HepG2 (cell line): ENCODE measurements at regions not wholly inside any gene's neighbourhood (a gene's known extent, or its start where the extent isn't known, plus 50 kb on each side); places are given as distances from the start of the nearest gene placed in this dataset.

ENCODE experiments used
- ATAC-seq: fragments of 200-7000 bp; cut with Tn5 transposase; 3 replicates; pipeline ENCODE4 v1.9.1; 2020; ENCODE audit warnings: mild to moderate bottlenecking, moderate library complexity
- BruUV-seq: library from RNA; stranded (reverse); fragments of 400-500 nt; replicated peaks from 2 replicates; lab custom pipeline; 2021; lab: Mats Ljungman, UMichigan
- CTCF ChIA-PET: fragments of 300-600 bp; formaldehyde crosslinking; extraction: SDS; loops from one replicate; lab custom pipeline; 2021; ENCODE audit warnings: low total read pairs, inconsistent platforms, low intra/inter-chr PET ratio; lab: Yijun Ruan, JAX
- POLR2A ChIA-PET: fragments of 350-600 bp; sonication (Branson Sonifier 250); formaldehyde crosslinking; loops from one replicate; lab custom pipeline; 2020; ENCODE audit warnings: antibody characterized with exemption, inconsistent platforms; lab: Yijun Ruan, JAX
- DNase-seq: peaks from one replicate; pipeline ENCODE4 v3.0.0-alpha.2; 2015; ENCODE audit warnings: low spot score
- FAIRE-seq: peaks from 3 replicates; lab custom pipeline; 2011; peaks lifted over from hg19 to GRCh38; lab: Jason Lieb, UNC
- H2AFZ ChIP-seq: one replicate; pipeline ENCODE4 v1.6.1; 2011; ENCODE audit warnings: low read length, inconsistent platforms
- H3K27ac ChIP-seq: fragments of 300-600 bp; 3 replicates; pipeline ENCODE4 v1.8.0; 2011; ENCODE audit warnings: mixed run types, mild to moderate bottlenecking, mixed read lengths, low read length, inconsistent platforms; ENCODE audit not compliant: insufficient read depth; ENCODE audit errors: extremely low read length
- H3K27me3 ChIP-seq, 2 experiments: fragments of 200-600 bp in 1 of 2; 2 replicates in 1 of 2; 3 replicates in 1 of 2; pipeline versions ENCODE4 v1.6.0 to v1.8.0; 2011; ENCODE audit warnings: low read length in 2 of 2, mild to moderate bottlenecking in 2 of 2, moderate library complexity in 2 of 2, inconsistent platforms in 1 of 2; ENCODE audit not compliant: insufficient read depth in 2 of 2, control insufficient read depth in 1 of 2
- H3K36me3 ChIP-seq, 2 experiments: fragments of 200-600 bp in 1 of 2; replicated peaks in 1 of 2; 2 replicates in 1 of 2; 3 replicates in 1 of 2; pipeline versions ENCODE4 v1.5.1 to v1.8.0; 2011; ENCODE audit warnings: low read length in 2 of 2, inconsistent platforms in 1 of 2; ENCODE audit not compliant: insufficient read depth in 2 of 2, control insufficient read depth in 1 of 2
- H3K4me1 ChIP-seq: 2 replicates; pipeline ENCODE4 v1.5.1; 2012; ENCODE audit warnings: low read length, inconsistent platforms; ENCODE audit not compliant: insufficient read depth
- H3K4me2 ChIP-seq: 2 replicates; pipeline ENCODE4 v1.6.0; 2011; ENCODE audit warnings: low read depth, low read length, inconsistent platforms
- H3K4me3 ChIP-seq, 3 experiments: fragments of 200-600 bp in 1 of 3; sonication (generic), shearing (Covaris generic) in 1 of 3; replicated peaks in 1 of 3; 2 replicates each; pipeline ENCODE4 v1.5.1; 2011 to 2016; ENCODE audit warnings: low read length in 3 of 3, inconsistent platforms in 2 of 3, low read depth in 2 of 3, mild to moderate bottlenecking in 2 of 3, control low read depth in 1 of 3, mixed read lengths in 1 of 3; ENCODE audit not compliant: insufficient read depth in 1 of 3
- H3K79me2 ChIP-seq: one replicate; pipeline ENCODE4 v1.6.1; 2011; ENCODE audit warnings: low read length, inconsistent platforms; ENCODE audit not compliant: insufficient read depth
- H3K9ac ChIP-seq: 2 replicates; pipeline ENCODE4 v1.6.0; 2011; ENCODE audit warnings: mild to moderate bottlenecking, low read depth, low read length, inconsistent platforms; ENCODE audit not compliant: insufficient read depth
- H3K9me3 ChIP-seq: 2 replicates; pipeline ENCODE4 v1.5.1; 2012; ENCODE audit warnings: mild to moderate bottlenecking, low read length
- H4K20me1 ChIP-seq: 2 replicates; pipeline ENCODE4 v1.6.0; 2011; ENCODE audit warnings: inconsistent platforms, mild to moderate bottlenecking, low read length, moderate library complexity; ENCODE audit not compliant: insufficient read depth
- CENPX ChIP-seq: sonication (generic); formaldehyde crosslinking; IDR thresholded peaks from 2 replicates; pipeline ENCODE4 v1.9.0; 2021; ENCODE audit warnings: mild to moderate bottlenecking, missing genetic modification reagents, moderate library complexity
- CREB1 ChIP-seq, 2 experiments: fragments of 450-650 bp in 1 of 2; IDR thresholded peaks; 2 replicates each; pipeline ENCODE4 v1.6.1; 2016 to 2017; ENCODE audit warnings: control low read depth in 1 of 2, mild to moderate bottlenecking in 1 of 2, missing compliant biosample characterization in 1 of 2, missing genetic modification characterization in 1 of 2
- ERF ChIP-seq: IDR thresholded peaks from 2 replicates; pipeline ENCODE4 v1.6.1; 2018; ENCODE audit warnings: missing biosample characterization, missing genetic modification reagents
- IKZF5 ChIP-seq: IDR thresholded peaks from 2 replicates; pipeline ENCODE4 v1.6.1; 2018; ENCODE audit warnings: missing genetic modification reagents, mild to moderate bottlenecking, missing compliant biosample characterization
- JUND ChIP-seq: sonication (generic); formaldehyde crosslinking; IDR thresholded peaks from 2 replicates; pipeline ENCODE4 v1.8.0; 2022; ENCODE audit warnings: mild to moderate bottlenecking, missing genetic modification reagents
- KAT8 ChIP-seq: IDR thresholded peaks from 2 replicates; pipeline ENCODE4 v1.6.1; 2016; ENCODE audit warnings: missing genetic modification reagents, missing compliant biosample characterization
- KDM6A ChIP-seq: IDR thresholded peaks from 2 replicates; pipeline ENCODE4 v1.6.1; 2016; ENCODE audit warnings: low read depth
- MEF2D ChIP-seq: sonication (generic); formaldehyde crosslinking; IDR thresholded peaks from 2 replicates; pipeline ENCODE4 v1.5.1; 2020; ENCODE audit warnings: mild to moderate bottlenecking, missing genetic modification reagents
- TFAP4 ChIP-seq: sonication (generic); IDR thresholded peaks from 2 replicates; pipeline ENCODE4 v1.6.1; 2016; ENCODE audit warnings: low read depth, borderline replicate concordance
- ZNF138 ChIP-seq: sonication (generic); formaldehyde crosslinking; IDR thresholded peaks from 2 replicates; pipeline ENCODE4 v1.5.0; 2020; ENCODE audit warnings: mild to moderate bottlenecking, low read depth, missing genetic modification reagents
- ZNF530 ChIP-seq: sonication (generic); formaldehyde crosslinking; IDR thresholded peaks from 2 replicates; pipeline ENCODE4 v1.5.0; 2020; ENCODE audit warnings: low read depth, mild to moderate bottlenecking, missing genetic modification reagents
- ZNF770 ChIP-seq: sonication (generic); formaldehyde crosslinking; IDR thresholded peaks from 2 replicates; pipeline ENCODE4 v1.5.0; 2020; ENCODE audit warnings: mild to moderate bottlenecking, missing genetic modification reagents
- WGBS: methylation state at CpG from one replicate; pipeline ENCODE4 v1.1.6; 2017; ENCODE audit warnings: low lambda C conversion rate; 5-methylcytosine and 5-hydroxymethylcytosine counted together
- in situ Hi-C: cut with HindIII; loops from 2 replicates; pipeline ENCODE4 v1.10.0; 2017; ENCODE audit warnings: low pct_unique_long_range_greater_than_20kb; ENCODE audit not compliant: extremely low pct_ligation_motif_present
- intact Hi-C: fragments of 100-400 bp; cut with micrococcal nuclease; formaldehyde crosslinking; loops from one replicate; pipeline ENCODE4 v1.10.0; 2022; ENCODE audit not compliant: unreplicated experiment
- TF ChIP-seq, protein P1 (sequence below): sonication (generic); formaldehyde crosslinking; IDR thresholded peaks from 2 replicates; pipeline ENCODE4 v1.5.1; 2020; ENCODE audit warnings: missing genetic modification reagents, mild to moderate bottlenecking, borderline replicate concordance
- TF ChIP-seq, protein P2 (sequence below): sonication (generic); formaldehyde crosslinking; IDR thresholded peaks from 2 replicates; pipeline ENCODE4 v1.8.1; 2023; ENCODE audit warnings: mild to moderate bottlenecking, missing genetic modification reagents

DNA sequence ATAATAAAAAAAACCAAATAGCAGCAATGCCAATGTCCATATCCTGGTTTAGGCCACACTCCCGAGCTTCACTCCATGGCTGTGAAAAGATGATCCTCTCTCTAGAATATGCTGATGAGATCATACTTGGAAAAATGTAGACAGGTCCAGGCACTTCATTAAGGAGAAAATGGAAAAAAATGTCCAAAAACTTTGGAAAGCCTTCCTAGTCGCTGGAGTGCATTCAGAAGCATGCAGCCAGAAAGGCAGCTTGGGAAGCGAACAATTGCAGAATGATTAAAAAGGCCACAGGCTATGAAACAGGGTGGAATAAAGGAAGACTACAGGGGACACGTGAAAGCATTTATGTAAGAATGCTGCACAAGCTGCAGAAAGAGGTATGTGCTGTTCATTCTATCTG, 165.6 kb upstream of the HCCS start:
- intact Hi-C loops = no loop called here
- H3K4me3 ChIP-seq = no peak overlapping the region
- H3K9ac ChIP-seq = no peak overlapping the region
- H3K4me2 ChIP-seq = no peak overlapping the region
- no peak overlapping the region for H3K27ac ChIP-seq
- no peak for ATAC-seq
- no peaks in the 10 kb centered on the region for H3K4me1 ChIP-seq
- ChIA-PET POLR2A (no interaction called here), CTCF (no interaction called here)
- TF ChIP-seq CREB1 (IDR thresholded peaks at IDR 0.05) (no peak), CREB1 (CRISPR knock-in tag; IDR thresholded peaks at IDR 0.05) (no peak), CENPX (CRISPR knock-in tag) (no peak), ZNF138 (CRISPR knock-in tag) (no peak), MEF2D (CRISPR knock-in tag) (no peak), ZNF770 (CRISPR knock-in tag) (no peak), KAT8 (CRISPR knock-in tag) (no peak), TFAP4 (no peak), IKZF5 (CRISPR knock-in tag) (no peak), ZNF530 (CRISPR knock-in tag) (no peak), JUND (CRISPR knock-in tag) (no peak), ERF (CRISPR knock-in tag) (no peak), KDM6A (CRISPR knock-in tag) (no peak)
- TF ChIP-seq, protein P1, sequence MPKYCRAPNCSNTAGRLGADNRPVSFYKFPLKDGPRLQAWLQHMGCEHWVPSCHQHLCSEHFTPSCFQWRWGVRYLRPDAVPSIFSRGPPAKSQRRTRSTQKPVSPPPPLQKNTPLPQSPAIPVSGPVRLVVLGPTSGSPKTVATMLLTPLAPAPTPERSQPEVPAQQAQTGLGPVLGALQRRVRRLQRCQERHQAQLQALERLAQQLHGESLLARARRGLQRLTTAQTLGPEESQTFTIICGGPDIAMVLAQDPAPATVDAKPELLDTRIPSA (CRISPR knock-in tag) = no peak
- TF ChIP-seq, protein P2, sequence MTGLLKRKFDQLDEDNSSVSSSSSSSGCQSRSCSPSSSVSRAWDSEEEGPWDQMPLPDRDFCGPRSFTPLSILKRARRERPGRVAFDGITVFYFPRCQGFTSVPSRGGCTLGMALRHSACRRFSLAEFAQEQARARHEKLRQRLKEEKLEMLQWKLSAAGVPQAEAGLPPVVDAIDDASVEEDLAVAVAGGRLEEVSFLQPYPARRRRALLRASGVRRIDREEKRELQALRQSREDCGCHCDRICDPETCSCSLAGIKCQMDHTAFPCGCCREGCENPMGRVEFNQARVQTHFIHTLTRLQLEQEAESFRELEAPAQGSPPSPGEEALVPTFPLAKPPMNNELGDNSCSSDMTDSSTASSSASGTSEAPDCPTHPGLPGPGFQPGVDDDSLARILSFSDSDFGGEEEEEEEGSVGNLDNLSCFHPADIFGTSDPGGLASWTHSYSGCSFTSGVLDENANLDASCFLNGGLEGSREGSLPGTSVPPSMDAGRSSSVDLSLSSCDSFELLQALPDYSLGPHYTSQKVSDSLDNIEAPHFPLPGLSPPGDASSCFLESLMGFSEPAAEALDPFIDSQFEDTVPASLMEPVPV (CRISPR knock-in tag) = no peak
- FAIRE-seq = no peak
- no peak overlapping the region for H2AFZ ChIP-seq
- no peak for DNase-seq
- H3K27me3 ChIP-seq = no peaks in the 10 kb centered on the region
- BruUV-seq = no TSS peak
- no peaks in the 10 kb centered on the region for H3K36me3 ChIP-seq
- H3K9me3 ChIP-seq = no peaks in the 10 kb centered on the region
- H3K79me2 ChIP-seq = no peaks in the 10 kb centered on the region
- 95% methylated on average over 4 of the region's 4 CpGs for WGBS
- in situ Hi-C loops = no loop called here
- H4K20me1 ChIP-seq = no peaks in the 10 kb centered on the region
